ENCODE measurements at regions not wholly inside any gene's neighbourhood (a gene's known extent, or its start where the extent isn't known, plus 50 kb on each side); places are given as distances from the start of the nearest gene placed in this dataset.

- TF ChIP-seq, protein P1, sequence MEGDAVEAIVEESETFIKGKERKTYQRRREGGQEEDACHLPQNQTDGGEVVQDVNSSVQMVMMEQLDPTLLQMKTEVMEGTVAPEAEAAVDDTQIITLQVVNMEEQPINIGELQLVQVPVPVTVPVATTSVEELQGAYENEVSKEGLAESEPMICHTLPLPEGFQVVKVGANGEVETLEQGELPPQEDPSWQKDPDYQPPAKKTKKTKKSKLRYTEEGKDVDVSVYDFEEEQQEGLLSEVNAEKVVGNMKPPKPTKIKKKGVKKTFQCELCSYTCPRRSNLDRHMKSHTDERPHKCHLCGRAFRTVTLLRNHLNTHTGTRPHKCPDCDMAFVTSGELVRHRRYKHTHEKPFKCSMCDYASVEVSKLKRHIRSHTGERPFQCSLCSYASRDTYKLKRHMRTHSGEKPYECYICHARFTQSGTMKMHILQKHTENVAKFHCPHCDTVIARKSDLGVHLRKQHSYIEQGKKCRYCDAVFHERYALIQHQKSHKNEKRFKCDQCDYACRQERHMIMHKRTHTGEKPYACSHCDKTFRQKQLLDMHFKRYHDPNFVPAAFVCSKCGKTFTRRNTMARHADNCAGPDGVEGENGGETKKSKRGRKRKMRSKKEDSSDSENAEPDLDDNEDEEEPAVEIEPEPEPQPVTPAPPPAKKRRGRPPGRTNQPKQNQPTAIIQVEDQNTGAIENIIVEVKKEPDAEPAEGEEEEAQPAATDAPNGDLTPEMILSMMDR (IDR thresholded peaks at IDR 0.05; ENCODE audit: low read depth, low read length): no peak
- no peak for TF ChIP-seq EZH2phosphoT487 (IDR thresholded peaks at IDR 0.05; ENCODE audit: low read depth)
These were observed 75.1 kb upstream of the OSBPL11 start for GRCh38 chr3:125670352-125670751.
